Vagina (tissue), 2 donors: ENCODE measurements at regions not wholly inside any gene's neighbourhood (a gene's known extent, or its start where the extent isn't known, plus 50 kb on each side); places are given as distances from the start of the nearest gene placed in this dataset.

Experiments
- CTCF ChIP-seq, 3 experiments: fragments of 450-650 bp in 2 of 3; fragments of 200-600 bp in 1 of 3; sonication (generic) in 1 of 3; IDR thresholded peaks; one replicate each; pipeline ENCODE4 v1.5.1; 2017 to 2019; ENCODE audit warnings: antibody characterized with exemption in 3 of 3, mild to moderate bottlenecking in 2 of 3, moderate library complexity in 2 of 3
- POLR2A ChIP-seq, 2 donors: fragments of 450-650 bp; IDR thresholded peaks; one replicate each; pipeline ENCODE4 v1.6.1; 2017; ENCODE audit warnings: antibody characterized with exemption in 2 of 2, mild to moderate bottlenecking in 2 of 2, moderate library complexity in 2 of 2

GRCh38 chr3:191136347-191136746, 62.7 kb upstream of the OSTN start:
- TF ChIP-seq CTCF (IDR thresholded peaks at IDR 0.05) (no peak), POLR2A (IDR thresholded peaks at IDR 0.05) (no peak)
